DND-41 (cell line): ENCODE measurements at regions not wholly inside any gene's neighbourhood (a gene's known extent, or its start where the extent isn't known, plus 50 kb on each side); places are given as distances from the start of the nearest gene placed in this dataset.
"Not testable (repeated sequence)": the region's sequence is repeated elsewhere in the genome, so short reads cannot be mapped to it uniquely, and the experiment has no call there.

ENCODE experiments used
- EZH2 ChIP-seq: IDR thresholded peaks from 3 replicates; pipeline ENCODE4 v1.6.1; 2012; ENCODE audit warnings: borderline replicate concordance, low read depth, mild to moderate bottlenecking, moderate library complexity, low read length, inconsistent platforms; ENCODE audit not compliant: severe bottlenecking
- TF ChIP-seq, protein P1 (sequence below): IDR thresholded peaks from 2 replicates; pipeline ENCODE4 v1.5.1; 2012; ENCODE audit warnings: borderline replicate concordance, low read length, moderate library complexity, mild to moderate bottlenecking; ENCODE audit not compliant: poor library complexity, severe bottlenecking; ENCODE audit errors: extremely low read depth

DNA sequence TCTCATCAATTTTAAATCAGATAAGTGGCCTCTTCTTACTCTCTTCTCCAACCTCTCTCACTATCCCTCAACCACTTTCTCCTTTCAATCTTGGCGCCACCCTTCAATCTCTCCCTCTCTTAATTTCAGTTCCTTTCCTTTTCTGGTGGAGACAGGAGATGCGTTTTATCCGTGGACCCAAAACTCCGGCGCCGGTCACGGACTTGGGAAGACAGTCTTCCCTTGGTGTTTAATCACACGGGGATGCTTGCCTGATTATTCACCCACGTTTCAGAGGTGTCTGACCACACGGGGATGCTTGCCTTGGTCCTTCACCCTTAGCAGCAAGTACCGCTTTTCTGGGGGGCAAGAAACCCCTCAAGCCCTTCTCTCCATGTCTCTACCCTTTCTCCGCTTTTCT is 1057.6 kb upstream of the ACO1 start:
- not testable (repeated sequence) for TF ChIP-seq EZH2
- TF ChIP-seq, protein P1, sequence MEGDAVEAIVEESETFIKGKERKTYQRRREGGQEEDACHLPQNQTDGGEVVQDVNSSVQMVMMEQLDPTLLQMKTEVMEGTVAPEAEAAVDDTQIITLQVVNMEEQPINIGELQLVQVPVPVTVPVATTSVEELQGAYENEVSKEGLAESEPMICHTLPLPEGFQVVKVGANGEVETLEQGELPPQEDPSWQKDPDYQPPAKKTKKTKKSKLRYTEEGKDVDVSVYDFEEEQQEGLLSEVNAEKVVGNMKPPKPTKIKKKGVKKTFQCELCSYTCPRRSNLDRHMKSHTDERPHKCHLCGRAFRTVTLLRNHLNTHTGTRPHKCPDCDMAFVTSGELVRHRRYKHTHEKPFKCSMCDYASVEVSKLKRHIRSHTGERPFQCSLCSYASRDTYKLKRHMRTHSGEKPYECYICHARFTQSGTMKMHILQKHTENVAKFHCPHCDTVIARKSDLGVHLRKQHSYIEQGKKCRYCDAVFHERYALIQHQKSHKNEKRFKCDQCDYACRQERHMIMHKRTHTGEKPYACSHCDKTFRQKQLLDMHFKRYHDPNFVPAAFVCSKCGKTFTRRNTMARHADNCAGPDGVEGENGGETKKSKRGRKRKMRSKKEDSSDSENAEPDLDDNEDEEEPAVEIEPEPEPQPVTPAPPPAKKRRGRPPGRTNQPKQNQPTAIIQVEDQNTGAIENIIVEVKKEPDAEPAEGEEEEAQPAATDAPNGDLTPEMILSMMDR, result not testable (repeated sequence)
